ENCODE measurements at regions not wholly inside any gene's neighbourhood (a gene's known extent, or its start where the extent isn't known, plus 50 kb on each side); places are given as distances from the start of the nearest gene placed in this dataset.

- DNase-seq (ENCODE audit: low read depth in 3 of 3): no peak
Observed at GRCh38 chr12:113521708-113522107, 50.0 kb upstream of the LHX5 start.
